OCI-LY3 (cell line): ENCODE measurements at regions not wholly inside any gene's neighbourhood (a gene's known extent, or its start where the extent isn't known, plus 50 kb on each side); places are given as distances from the start of the nearest gene placed in this dataset.

Experiments used
- H2AFZ ChIP-seq: fragments of 200-600, 300-600 bp; shearing (Covaris generic); 2 replicates; pipeline ENCODE4 v1.6.0; 2014; ENCODE audit warnings: antibody characterized with exemption, low read depth, low read length
- H3K27ac ChIP-seq: fragments of 200-600, 300-600 bp; sonication (generic); 2 replicates; pipeline ENCODE4 v1.5.1; 2014; ENCODE audit warnings: mild to moderate bottlenecking, low read length, moderate library complexity, mixed read lengths
- H3K27me3 ChIP-seq: fragments of 200-600, 300-600 bp; sonication (generic); 2 replicates; pipeline ENCODE4 v1.6.1; 2014; ENCODE audit warnings: low read depth, low read length, mixed read lengths
- H3K36me3 ChIP-seq: fragments of 200-600, 300-600 bp; sonication (generic); replicated peaks from 2 replicates; pipeline ENCODE3; 2014; ENCODE audit warnings: low read depth, low read length, mixed read lengths
- H3K4me1 ChIP-seq: fragments of 300-600, 200-600 bp; sonication (generic); 2 replicates; pipeline ENCODE4 v1.6.1; 2014; ENCODE audit warnings: low read length, mixed read lengths
- H3K4me2 ChIP-seq: fragments of 200-600, 300-600 bp; sonication (generic); 2 replicates; pipeline ENCODE4 v1.6.1; 2014; ENCODE audit warnings: low read length, mixed read lengths
- H3K4me3 ChIP-seq: fragments of 300-600, 200-600 bp; sonication (generic); 2 replicates; pipeline ENCODE4 v1.5.1; 2014; ENCODE audit warnings: antibody characterized with exemption, mild to moderate bottlenecking, low read length, moderate library complexity
- H3K79me2 ChIP-seq: fragments of 300-600, 200-600 bp; shearing (Covaris generic); 2 replicates; pipeline ENCODE4 v1.6.1; 2014; ENCODE audit warnings: mild to moderate bottlenecking, low read length, mixed read lengths
- H3K9ac ChIP-seq: fragments of 300-600, 200-600 bp; shearing (Covaris generic); 2 replicates; pipeline ENCODE4 v1.6.0; 2014; ENCODE audit warnings: mild to moderate bottlenecking, low read length, moderate library complexity
- H3K9me3 ChIP-seq: fragments of 200-600, 300-600 bp; shearing (Covaris generic); 2 replicates; pipeline ENCODE4 v1.6.1; 2014; ENCODE audit warnings: low read length, mixed read lengths; ENCODE audit not compliant: insufficient read depth
- H4K20me1 ChIP-seq: fragments of 200-600, 300-600 bp; sonication (generic); 2 replicates; pipeline ENCODE4 v1.6.1; 2016; ENCODE audit warnings: low read length, mixed read lengths; ENCODE audit not compliant: insufficient read depth
- CTCF ChIP-seq: fragments of 200-600, 300-600 bp; sonication (generic); IDR thresholded peaks from 2 replicates; pipeline ENCODE4 v1.5.1; 2014; ENCODE audit warnings: antibody characterized with exemption, low read length, low read depth
- EZH2phosphoT487 ChIP-seq: fragments of 200-600 bp; shearing (Covaris generic); IDR thresholded peaks from 2 replicates; pipeline ENCODE4 v1.6.1; 2018; ENCODE audit warnings: antibody characterized with exemption, mixed run types, low read depth

- no peak overlapping the region for H3K4me3 ChIP-seq
- H3K79me2 ChIP-seq, result no peaks in the 10 kb centered on the region
Observed at GRCh38 chr6:37766717-37767116, 52.8 kb upstream of the ZFAND3 start.

GRCh38 chr6:37765182-37765775 lies 54.2 kb upstream of the ZFAND3 start:
- H3K4me1 ChIP-seq, result peaks cover 13% of the 10 kb centered on the region
- H3K36me3 ChIP-seq, result no peaks in the 10 kb centered on the region
- 0 out of 2 replicates have a peak, but pooled peaks cover 3% of the 10 kb centered on the region for H3K27me3 ChIP-seq
- H4K20me1 ChIP-seq, result no peaks in the 10 kb centered on the region
- H3K9me3 ChIP-seq, result no peaks in the 10 kb centered on the region
- H3K27ac ChIP-seq, result no peak overlapping the region
- H3K9ac ChIP-seq, result no peak overlapping the region
- H3K79me2 ChIP-seq, result no peaks in the 10 kb centered on the region
- no peak overlapping the region for H2AFZ ChIP-seq
- H3K4me2 ChIP-seq, result no peak overlapping the region
- TF ChIP-seq CTCF (no peak), EZH2phosphoT487 (no peak)
- no peak overlapping the region for H3K4me3 ChIP-seq

More at GRCh38 chr6:37766717-37767116, 52.8 kb upstream of the ZFAND3 start:
- TF ChIP-seq CTCF, result no peak
- TF ChIP-seq EZH2phosphoT487, result no peak
- Histone ChIP-seq H3K27ac (no peak overlapping the region), H3K27me3 (no peaks in the 10 kb centered on the region), H3K9me3 (no peaks in the 10 kb centered on the region), H2AFZ (no peak overlapping the region), H3K36me3 (peaks cover 4% of the 10 kb centered on the region), H3K9ac (no peak overlapping the region), H3K4me2 (no peak overlapping the region), H4K20me1 (no peaks in the 10 kb centered on the region), H3K4me1 (peaks cover 13% of the 10 kb centered on the region)

- TF ChIP-seq EZH2phosphoT487 (no peak), CTCF (no peak)
- H3K27ac ChIP-seq, result no peak overlapping the region
- H3K4me2 ChIP-seq, result no peak overlapping the region
- H3K4me1 ChIP-seq, result peaks cover 10% of the 10 kb centered on the region
- no peak overlapping the region for H2AFZ ChIP-seq
- H3K27me3 ChIP-seq, result 0 out of 2 replicates have a peak, but pooled peaks cover 3% of the 10 kb centered on the region
- H3K9me3 ChIP-seq, result no peaks in the 10 kb centered on the region
- no peaks in the 10 kb centered on the region for H3K36me3 ChIP-seq
- H3K4me3 ChIP-seq, result no peak overlapping the region
- no peak overlapping the region for H3K9ac ChIP-seq
- no peaks in the 10 kb centered on the region for H4K20me1 ChIP-seq
- H3K79me2 ChIP-seq, result no peaks in the 10 kb centered on the region
Observed at GRCh38 chr6:37763413-37763812, 56.1 kb upstream of the ZFAND3 start.

GRCh38 chr6:37762806-37763205 lies 56.7 kb upstream of the ZFAND3 start:
- no peak overlapping the region for H3K4me2 ChIP-seq

More at GRCh38 chr6:37762806-37763205, 56.7 kb upstream of the ZFAND3 start:
- Histone ChIP-seq H3K9me3 (no peaks in the 10 kb centered on the region), H2AFZ (no peak overlapping the region), H3K9ac (no peak overlapping the region), H3K4me3 (no peak overlapping the region), H3K27me3 (0 out of 2 replicates have a peak, but pooled peaks cover 3% of the 10 kb centered on the region), H3K4me1 (0 out of 2 replicates have a peak, but pooled peaks cover 5% of the 10 kb centered on the region), H4K20me1 (no peaks in the 10 kb centered on the region), H3K27ac (no peak overlapping the region), H3K79me2 (no peaks in the 10 kb centered on the region), H3K36me3 (no peaks in the 10 kb centered on the region)
- no peak for TF ChIP-seq EZH2phosphoT487
- TF ChIP-seq CTCF, result no peak
